H9 (cell line): ENCODE measurements at regions not wholly inside any gene's neighbourhood (a gene's known extent, or its start where the extent isn't known, plus 50 kb on each side); places are given as distances from the start of the nearest gene placed in this dataset.

Experiments
- DNase-seq: peaks from one replicate; pipeline ENCODE4 v3.0.0-alpha.2; 2017
- H2AFZ ChIP-seq: one replicate; pipeline ENCODE4 v1.6.1; 2013; ENCODE audit warnings: mild to moderate bottlenecking, low read length, control low read depth, moderate library complexity
- H2AK5ac ChIP-seq: 2 replicates; pipeline ENCODE4 v1.6.1; 2013; ENCODE audit warnings: low read length, control low read depth, mixed read lengths; ENCODE audit not compliant: insufficient read length
- H2BK120ac ChIP-seq: one replicate; pipeline ENCODE4 v1.6.1; 2013; ENCODE audit warnings: low read depth, mild to moderate bottlenecking, low read length, control low read depth, inconsistent platforms; ENCODE audit not compliant: poor library complexity, severe bottlenecking
- H2BK12ac ChIP-seq: 2 replicates; pipeline ENCODE4 v1.6.1; 2013; ENCODE audit warnings: low read length, control low read depth, mixed read lengths, low read depth; ENCODE audit not compliant: insufficient read length
- H2BK15ac ChIP-seq: 2 replicates; pipeline ENCODE4 v1.6.1; 2013; ENCODE audit warnings: low read depth, low read length, control low read depth
- H2BK20ac ChIP-seq: one replicate; pipeline ENCODE4 v1.6.1; 2013; ENCODE audit warnings: low read depth, mild to moderate bottlenecking, low read length, control low read depth, inconsistent platforms; ENCODE audit not compliant: poor library complexity, severe bottlenecking
- H2BK5ac ChIP-seq: 2 replicates; pipeline ENCODE4 v1.6.1; 2013; ENCODE audit warnings: low read length, control low read depth, mixed read lengths; ENCODE audit not compliant: insufficient read length
- H3K14ac ChIP-seq: 2 replicates; pipeline ENCODE4 v1.6.1; 2013; ENCODE audit warnings: low read length, control low read depth; ENCODE audit not compliant: insufficient read depth
- H3K18ac ChIP-seq: 2 replicates; pipeline ENCODE4 v1.6.1; 2013; ENCODE audit warnings: low read depth, mild to moderate bottlenecking, mixed read lengths, low read length, control low read depth; ENCODE audit not compliant: insufficient read length
- H3K23ac ChIP-seq: 2 replicates; pipeline ENCODE4 v1.6.1; 2013; ENCODE audit warnings: low read length, control low read depth, mixed read lengths, low read depth; ENCODE audit not compliant: insufficient read length
- H3K23me2 ChIP-seq: 2 replicates; pipeline ENCODE4 v1.6.1; 2013; ENCODE audit warnings: low read depth, mild to moderate bottlenecking, mixed read lengths, low read length, control low read depth; ENCODE audit not compliant: insufficient read length, poor library complexity, severe bottlenecking
- H3K27ac ChIP-seq: 2 replicates; pipeline ENCODE4 v1.5.1; 2013; ENCODE audit warnings: low read length, control low read depth, mixed read lengths, low read depth; ENCODE audit not compliant: insufficient read length
- H3K27me3 ChIP-seq: 2 replicates; pipeline ENCODE4 v1.6.1; 2013; ENCODE audit warnings: low read length, control low read depth, inconsistent platforms; ENCODE audit not compliant: insufficient read depth
- H3K4ac ChIP-seq: 2 replicates; pipeline ENCODE4 v1.6.1; 2013; ENCODE audit warnings: low read depth, mild to moderate bottlenecking, control low read depth, inconsistent platforms, low read length, moderate library complexity
- H3K4me1 ChIP-seq: 2 replicates; pipeline ENCODE4 v1.6.1; 2013; ENCODE audit warnings: low read length, control low read depth, inconsistent platforms; ENCODE audit not compliant: insufficient read depth
- H3K4me2 ChIP-seq: 2 replicates; pipeline ENCODE4 v1.6.1; 2013; ENCODE audit warnings: low read length, control low read depth, mixed read lengths; ENCODE audit not compliant: insufficient read length, insufficient read depth
- H3K56ac ChIP-seq: 2 replicates; pipeline ENCODE4 v1.6.1; 2013; ENCODE audit warnings: low read depth, mild to moderate bottlenecking, mixed read lengths, low read length, control low read depth; ENCODE audit not compliant: insufficient read length
- H3K79me1 ChIP-seq: 2 replicates; pipeline ENCODE4 v1.6.1; 2013; ENCODE audit warnings: low read depth, mild to moderate bottlenecking, moderate library complexity, low read length, control low read depth, inconsistent platforms; ENCODE audit not compliant: insufficient read depth, poor library complexity, severe bottlenecking
- H3K79me2 ChIP-seq: 2 replicates; pipeline ENCODE4 v1.6.1; 2013; ENCODE audit warnings: low read length, control low read depth, inconsistent platforms; ENCODE audit not compliant: insufficient read depth
- H3K9ac ChIP-seq: 2 replicates; pipeline ENCODE4 v1.6.1; 2013; ENCODE audit warnings: low read length, control low read depth, mixed read lengths; ENCODE audit not compliant: insufficient read length; ENCODE audit errors: extremely low read depth
- H3K9me3 ChIP-seq: one replicate; pipeline ENCODE4 v1.6.1; 2013; ENCODE audit warnings: low read depth, low read length, inconsistent platforms; ENCODE audit not compliant: control insufficient read depth
- H3T11ph ChIP-seq: one replicate; pipeline ENCODE4 v1.6.1; 2013; ENCODE audit warnings: mild to moderate bottlenecking, low read length, control low read depth, inconsistent platforms
- H4K20me1 ChIP-seq: one replicate; pipeline ENCODE4 v1.6.1; 2013; ENCODE audit not compliant: control insufficient read depth, insufficient read length, insufficient read depth
- H4K5ac ChIP-seq: 2 replicates; pipeline ENCODE4 v1.6.1; 2013; ENCODE audit warnings: low read depth, mild to moderate bottlenecking, mixed read lengths, low read length, control low read depth; ENCODE audit not compliant: insufficient read length
- H4K8ac ChIP-seq: replicated peaks from 2 replicates; pipeline ENCODE4 v1.6.1; 2013; ENCODE audit warnings: low read length, control low read depth, mixed read lengths, low read depth; ENCODE audit not compliant: insufficient read length
- H4K91ac ChIP-seq: 2 replicates; pipeline ENCODE4 v1.6.1; 2013; ENCODE audit warnings: low read depth, mild to moderate bottlenecking, moderate library complexity, mixed read lengths, low read length, control low read depth; ENCODE audit not compliant: insufficient read length
- H3K27ac Mint-ChIP-seq, 3 experiments: 2 replicates in 2 of 3; 3 replicates in 1 of 3; pipeline ENCODE4 v1.8.0; 2020 to 2021; ENCODE audit warnings: mixed read lengths in 3 of 3, mild to moderate bottlenecking in 1 of 3, moderate library complexity in 1 of 3
- H3K27me3 Mint-ChIP-seq: 2 replicates; pipeline ENCODE4 v1.8.0; 2021; ENCODE audit warnings: low read depth, mild to moderate bottlenecking, moderate library complexity, mixed read lengths
- H3K36me3 Mint-ChIP-seq, 3 experiments: 2 replicates in 2 of 3; 3 replicates in 1 of 3; pipeline ENCODE4 v1.8.0; 2020 to 2021; ENCODE audit warnings: low read depth in 3 of 3, mixed read lengths in 3 of 3; ENCODE audit not compliant: insufficient read depth in 1 of 3
- H3K4me1 Mint-ChIP-seq, 2 experiments: 2 replicates each; pipeline ENCODE4 v1.8.0; 2020; ENCODE audit warnings: mixed read lengths in 2 of 2
- H3K4me3 Mint-ChIP-seq, 2 experiments: 2 replicates in 1 of 2; 3 replicates in 1 of 2; pipeline ENCODE4 v1.8.0; 2020 to 2021; ENCODE audit warnings: mild to moderate bottlenecking in 2 of 2, mixed read lengths in 2 of 2, moderate library complexity in 1 of 2
- H3K9me3 Mint-ChIP-seq, 2 experiments: 2 replicates in 1 of 2; 3 replicates in 1 of 2; pipeline ENCODE4 v1.8.0; 2020; ENCODE audit warnings: mild to moderate bottlenecking in 2 of 2, mixed read lengths in 2 of 2, moderate library complexity in 1 of 2
- CTCF ChIP-seq: fragments of 200-600 bp; sonication (generic); conservative IDR thresholded peaks from 3 replicates; pipeline ENCODE4 v1.8.0; 2021; ENCODE audit warnings: antibody characterized with exemption, mild to moderate bottlenecking
- WGBS: extraction: QIAGEN DNeasy Blood & Tissue Kit; methylation state at CpG from one replicate; pipeline ENCODE4 v1.1.7; 2013; ENCODE audit warnings: missing lambda C conversion rate, low lambda C conversion rate, mixed read lengths; ENCODE audit not compliant: insufficient read length; ENCODE audit errors: extremely low coverage; 5-methylcytosine and 5-hydroxymethylcytosine counted together

GRCh38 chr9:69981686-69982445 lies 61.8 kb upstream of the MAMDC2 start:
- no peak for TF ChIP-seq CTCF
- Histone ChIP-seq H3K9ac (no peak overlapping the region), H3K9me3 (no peaks in the 10 kb centered on the region), H3K23ac (no peak overlapping the region), H3K79me2 (no peaks in the 10 kb centered on the region), H2BK15ac (no peak overlapping the region), H3K23me2 (no peaks in the 10 kb centered on the region), H3K4me1 (0 out of 2 replicates have a peak, but pooled peaks cover 2% of the 10 kb centered on the region), H2BK5ac (no peak overlapping the region), H4K20me1 (no peaks in the 10 kb centered on the region), H3K4me2 (no peak overlapping the region), H4K91ac (no peak overlapping the region), H2BK20ac (no peak overlapping the region), H3K4ac (no peak overlapping the region), H4K5ac (no peak overlapping the region), H2BK120ac (no peak overlapping the region), H3K27ac (no peak overlapping the region), H3K56ac (no peak overlapping the region), H2AFZ (no peak overlapping the region), H3K18ac (no peak overlapping the region), H3K14ac (no peak overlapping the region), H2BK12ac (no peak overlapping the region), H3T11ph (no peak overlapping the region), H3K79me1 (no peaks in the 10 kb centered on the region), H4K8ac (no peak overlapping the region), H3K27me3 (no peaks in the 10 kb centered on the region), H2AK5ac (no peak overlapping the region)
- WGBS = no CpG with 5 or more reads among the region's 6 CpGs
- Mint-ChIP-seq H3K4me1 (peaks cover 8 to 16% of the 10 kb centered on the region in 2 experiments; a peak in 2 of 4 replicates), H3K4me3 (no peak overlapping the region), H3K27me3 (no peaks in the 10 kb centered on the region; the same call in none of the 2 replicates), H3K9me3 (no peaks in the 10 kb centered on the region; a peak in 1 of 5 replicates), H3K27ac (no peak overlapping the region), H3K36me3 (no peaks in the 10 kb centered on the region)
- no peak for DNase-seq
